ENCODE measurements at regions not wholly inside any gene's neighbourhood (a gene's known extent, or its start where the extent isn't known, plus 50 kb on each side); places are given as distances from the start of the nearest gene placed in this dataset.

GRCh38 chr18:68301441-68301840 is 413.5 kb downstream of the TMX3 start:
- Mint-ChIP-seq H3K4me3 (ENCODE audit: unreplicated experiment) (no peak overlapping the region), H3K27me3 (ENCODE audit: low read depth) (no peaks in the 10 kb centered on the region), H3K36me3 (ENCODE audit: low read depth) (no peaks in the 10 kb centered on the region), H3K4me1 (ENCODE audit: low read depth) (no peaks in the 10 kb centered on the region), H3K27ac (ENCODE audit: unreplicated experiment) (no peak overlapping the region), H3K9me3 (ENCODE audit: low read depth) (peaks cover 8% of the 10 kb centered on the region)
- TF ChIP-seq, protein P1, sequence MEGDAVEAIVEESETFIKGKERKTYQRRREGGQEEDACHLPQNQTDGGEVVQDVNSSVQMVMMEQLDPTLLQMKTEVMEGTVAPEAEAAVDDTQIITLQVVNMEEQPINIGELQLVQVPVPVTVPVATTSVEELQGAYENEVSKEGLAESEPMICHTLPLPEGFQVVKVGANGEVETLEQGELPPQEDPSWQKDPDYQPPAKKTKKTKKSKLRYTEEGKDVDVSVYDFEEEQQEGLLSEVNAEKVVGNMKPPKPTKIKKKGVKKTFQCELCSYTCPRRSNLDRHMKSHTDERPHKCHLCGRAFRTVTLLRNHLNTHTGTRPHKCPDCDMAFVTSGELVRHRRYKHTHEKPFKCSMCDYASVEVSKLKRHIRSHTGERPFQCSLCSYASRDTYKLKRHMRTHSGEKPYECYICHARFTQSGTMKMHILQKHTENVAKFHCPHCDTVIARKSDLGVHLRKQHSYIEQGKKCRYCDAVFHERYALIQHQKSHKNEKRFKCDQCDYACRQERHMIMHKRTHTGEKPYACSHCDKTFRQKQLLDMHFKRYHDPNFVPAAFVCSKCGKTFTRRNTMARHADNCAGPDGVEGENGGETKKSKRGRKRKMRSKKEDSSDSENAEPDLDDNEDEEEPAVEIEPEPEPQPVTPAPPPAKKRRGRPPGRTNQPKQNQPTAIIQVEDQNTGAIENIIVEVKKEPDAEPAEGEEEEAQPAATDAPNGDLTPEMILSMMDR (IDR thresholded peaks at IDR 0.05) = no peak
- DNase-seq (ENCODE audit: low spot score) = no peak

DNA sequence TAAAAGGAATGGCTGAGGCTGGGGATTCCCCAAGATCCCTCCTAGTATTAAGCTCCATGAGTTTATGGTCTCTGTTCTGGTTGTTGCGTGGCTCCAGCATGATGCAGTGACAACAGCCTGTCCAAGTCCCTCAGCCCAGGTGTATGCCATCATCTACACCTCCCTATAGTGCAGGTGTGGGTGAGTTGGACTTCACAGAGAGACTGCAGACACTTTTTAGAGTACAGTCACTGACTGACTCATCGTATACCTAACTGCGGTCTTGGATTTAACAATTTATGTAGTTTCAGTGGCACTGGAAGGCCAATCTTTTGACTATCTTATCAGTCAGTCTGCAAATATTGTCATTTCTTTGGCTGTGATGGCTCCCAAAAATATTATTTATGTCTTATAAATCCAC is 415.0 kb downstream of the TMX3 start:
- TF ChIP-seq, protein P1 (IDR thresholded peaks at IDR 0.05) = no peak
- Mint-ChIP-seq H3K36me3 (ENCODE audit: low read depth) (no peaks in the 10 kb centered on the region), H3K27me3 (ENCODE audit: low read depth) (no peaks in the 10 kb centered on the region), H3K4me1 (ENCODE audit: low read depth) (no peaks in the 10 kb centered on the region), H3K27ac (ENCODE audit: unreplicated experiment) (no peak overlapping the region), H3K9me3 (ENCODE audit: low read depth) (peaks cover 2% of the 10 kb centered on the region), H3K4me3 (ENCODE audit: unreplicated experiment) (no peak overlapping the region)
- no peak for DNase-seq (ENCODE audit: low spot score)

DNA sequence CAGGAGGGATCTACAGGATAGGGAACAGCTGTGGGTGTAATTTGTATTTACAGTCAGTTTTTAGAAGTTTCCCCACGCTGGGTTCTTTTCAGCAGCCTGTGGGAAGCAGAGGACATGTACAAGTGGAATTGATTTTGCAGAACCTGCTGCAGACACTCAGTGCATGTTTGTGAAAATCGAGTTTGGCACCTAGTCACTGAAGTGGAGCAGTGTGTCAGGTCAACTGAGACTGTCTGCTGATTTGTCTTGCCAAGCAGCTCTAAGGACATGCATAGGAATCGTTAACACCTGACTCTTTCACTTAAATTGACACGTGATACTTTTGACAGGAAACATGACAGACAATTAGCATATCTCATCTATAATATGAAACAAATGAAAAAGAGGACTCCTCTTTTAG is 416.6 kb downstream of the TMX3 start:
- H3K9me3 Mint-ChIP-seq (ENCODE audit: low read depth) = peaks cover 8% of the 10 kb centered on the region
- TF ChIP-seq, protein P1 (IDR thresholded peaks at IDR 0.05) = no peak
- no peak overlapping the region for H3K27ac Mint-ChIP-seq (ENCODE audit: unreplicated experiment)
- no peak overlapping the region for H3K4me3 Mint-ChIP-seq (ENCODE audit: unreplicated experiment)
- H3K4me1 Mint-ChIP-seq (ENCODE audit: low read depth) = no peaks in the 10 kb centered on the region
- no peak for DNase-seq (ENCODE audit: low spot score)
- H3K36me3 Mint-ChIP-seq (ENCODE audit: low read depth) = peaks cover under 1% of the 10 kb centered on the region
- no peaks in the 10 kb centered on the region for H3K27me3 Mint-ChIP-seq (ENCODE audit: low read depth)

- Mint-ChIP-seq H3K27ac (ENCODE audit: unreplicated experiment) (no peak overlapping the region), H3K4me1 (ENCODE audit: low read depth) (no peaks in the 10 kb centered on the region), H3K9me3 (ENCODE audit: low read depth) (peaks cover 9% of the 10 kb centered on the region), H3K36me3 (ENCODE audit: low read depth) (peaks cover 2% of the 10 kb centered on the region), H3K4me3 (ENCODE audit: unreplicated experiment) (no peak overlapping the region), H3K27me3 (ENCODE audit: low read depth) (no peaks in the 10 kb centered on the region)
- TF ChIP-seq, protein P1 (IDR thresholded peaks at IDR 0.05) = no peak
- no peak for DNase-seq (ENCODE audit: low spot score)
Measured at GRCh38 chr18:68288408-68288807, 426.5 kb downstream of the TMX3 start.

GRCh38 chr18:68284236-68284780 is 430.6 kb downstream of the TMX3 start:
- Mint-ChIP-seq H3K36me3 (ENCODE audit: low read depth) (no peaks in the 10 kb centered on the region), H3K4me3 (ENCODE audit: unreplicated experiment) (no peak overlapping the region), H3K27me3 (ENCODE audit: low read depth) (no peaks in the 10 kb centered on the region), H3K9me3 (ENCODE audit: low read depth) (no peaks in the 10 kb centered on the region), H3K27ac (ENCODE audit: unreplicated experiment) (no peak overlapping the region), H3K4me1 (ENCODE audit: low read depth) (no peaks in the 10 kb centered on the region)
- DNase-seq (ENCODE audit: low spot score) = no peak
- TF ChIP-seq, protein P1 (IDR thresholded peaks at IDR 0.05) = no peak
